Lung (tissue), 11 donors: ENCODE measurements at regions not wholly inside any gene's neighbourhood (a gene's known extent, or its start where the extent isn't known, plus 50 kb on each side); places are given as distances from the start of the nearest gene placed in this dataset.
A peak's percentile ranks its signal among the peaks of the same experiment; 100 is the strongest.

Experiments used
- ATAC-seq: fragments of 200-7000 bp; cut with Tn5 transposase; one replicate; pipeline ENCODE4 v1.9.1; 2020; ENCODE audit warnings: moderate number of reproducible peaks; ENCODE audit not compliant: insufficient read depth, low FRiP score
- DNase-seq, 3 donors: peaks; one replicate each; pipeline ENCODE4 v3.0.0-alpha.2; 2013 to 2017
- H3K27ac ChIP-seq, 2 donors: one replicate each; pipeline ENCODE4 v1.5.1; 2013; ENCODE audit warnings: mild to moderate bottlenecking in 2 of 2, moderate library complexity in 2 of 2, control low read depth in 1 of 2, inconsistent platforms in 1 of 2, low read depth in 1 of 2, low read length in 1 of 2
- H3K27me3 ChIP-seq, 3 donors: one replicate each; pipeline ENCODE4 v1.5.1; 2013; ENCODE audit warnings: low read length in 2 of 3; ENCODE audit not compliant: control insufficient read depth in 3 of 3, insufficient read depth in 3 of 3
- H3K36me3 ChIP-seq, 4 donors: one replicate each; pipeline ENCODE4 v1.5.1; 2013; ENCODE audit warnings: low read length in 4 of 4, mild to moderate bottlenecking in 1 of 4, moderate library complexity in 1 of 4; ENCODE audit not compliant: control insufficient read depth in 4 of 4, insufficient read depth in 4 of 4
- H3K4me1 ChIP-seq, 5 donors: one replicate each; pipeline ENCODE4 v1.5.1; 2013; ENCODE audit warnings: low read length in 5 of 5, mild to moderate bottlenecking in 2 of 5, moderate library complexity in 1 of 5; ENCODE audit not compliant: control insufficient read depth in 5 of 5, insufficient read depth in 5 of 5
- H3K4me3 ChIP-seq: one replicate; pipeline ENCODE4 v1.5.1; 2013; ENCODE audit warnings: mild to moderate bottlenecking, control low read depth, moderate library complexity
- H3K9ac ChIP-seq, 2 donors: one replicate each; pipeline ENCODE4 v1.5.1; 2013; ENCODE audit warnings: low read length in 2 of 2, control low read depth in 1 of 2; ENCODE audit not compliant: insufficient read depth in 1 of 2
- H3K9me3 ChIP-seq, 4 donors: one replicate each; pipeline ENCODE4 v1.5.1; 2013; ENCODE audit warnings: low read length in 3 of 4, mild to moderate bottlenecking in 1 of 4, moderate library complexity in 1 of 4; ENCODE audit not compliant: control insufficient read depth in 4 of 4, insufficient read depth in 3 of 4
- CTCF ChIP-seq: IDR thresholded peaks from 2 replicates; pipeline ENCODE4 v1.5.1; 2012; ENCODE audit warnings: mild to moderate bottlenecking; ENCODE audit errors: control extremely low read depth, extremely low read depth
- WGBS, 2 donors: extraction: QIAGEN DNeasy Blood & Tissue Kit; methylation state at CpG; one replicate each; pipeline ENCODE4 v1.1.7; 2013; 5-methylcytosine and 5-hydroxymethylcytosine counted together
- donor health status: control.
- donor health status: control.
- donor health status: Bipolar disorder and iron deficiency.
- donor health status: healthy.
- donor health status: DM: yes; HTN: yes; CAD: no.

- Histone ChIP-seq H3K27me3 (no peaks in the 10 kb centered on the region), H3K27ac (no peak overlapping the region), H3K4me3 (no peak overlapping the region), H3K9ac (no peak overlapping the region), H3K9me3 (no peaks in the 10 kb centered on the region), H3K4me1 (peaks cover 0 to 20% (median 5%) of the 10 kb centered on the region in 5 donors), H3K36me3 (no peaks in the 10 kb centered on the region)
- TF ChIP-seq CTCF = no peak
- 94 to 98% methylated on average over 4 of the region's 4 CpGs for WGBS, 2 donors
- ATAC-seq = no peak
- no peak for DNase-seq
These were observed 78.9 kb upstream of the BHLHE40 start for GRCh38 chr3:4900298-4900697.

GRCh38 chr3:4904811-4905695 lies 74.2 kb upstream of the BHLHE40 start:
- H3K27me3 ChIP-seq = no peaks in the 10 kb centered on the region
- no peak overlapping the region for H3K27ac ChIP-seq
- no peak for TF ChIP-seq CTCF
- H3K9ac ChIP-seq = no peak overlapping the region
- peaks cover 0 to 14% (median 5%) of the 10 kb centered on the region in 5 donors for H3K4me1 ChIP-seq
- DNase-seq (peak; percentile 18 to 35 (median 32)), ATAC-seq (no peak)
- H3K36me3 ChIP-seq = no peaks in the 10 kb centered on the region
- H3K9me3 ChIP-seq = no peaks in the 10 kb centered on the region
- 48 to 49% methylated on average over 9 of the region's 9 CpGs for WGBS, 2 donors
- H3K4me3 ChIP-seq = no peak overlapping the region

GRCh38 chr3:4906107-4906621 lies 73.1 kb upstream of the BHLHE40 start:
- WGBS, 2 donors = 53 to 55% methylated on average over 3 of the region's 3 CpGs
- ATAC-seq (no peak), DNase-seq (no peak)
- H3K4me1 ChIP-seq = peaks cover 0 to 14% (median 5%) of the 10 kb centered on the region in 5 donors
- H3K27me3 ChIP-seq = no peaks in the 10 kb centered on the region
- no peaks in the 10 kb centered on the region for H3K36me3 ChIP-seq
- TF ChIP-seq CTCF = no peak
- H3K9ac ChIP-seq = no peak overlapping the region
- no peaks in the 10 kb centered on the region for H3K9me3 ChIP-seq
- no peak overlapping the region for H3K27ac ChIP-seq
- no peak overlapping the region for H3K4me3 ChIP-seq
